Peyer's patch (tissue), 4 donors: ENCODE measurements at regions not wholly inside any gene's neighbourhood (a gene's known extent, or its start where the extent isn't known, plus 50 kb on each side); places are given as distances from the start of the nearest gene placed in this dataset.

Source experiments
- CTCF ChIP-seq, 6 experiments: fragments of 450-650 bp in 4 of 6; fragments of 200-600 bp in 2 of 6; sonication (generic) in 1 of 6; IDR thresholded peaks; one replicate each; pipeline ENCODE4 v1.5.1; 2017 to 2019; ENCODE audit warnings: antibody characterized with exemption in 6 of 6, mild to moderate bottlenecking in 3 of 6, moderate library complexity in 1 of 6
- POLR2A ChIP-seq, 2 donors: fragments of 450-650 bp; IDR thresholded peaks; one replicate each; pipeline ENCODE4 v1.5.1; 2017; ENCODE audit warnings: antibody characterized with exemption in 2 of 2, mild to moderate bottlenecking in 2 of 2, moderate library complexity in 2 of 2

GRCh38 chr4:140239311-140239710 is 85.3 kb upstream of the MAML3 start:
- TF ChIP-seq CTCF (IDR thresholded peaks at IDR 0.05) = no peak
- no peak for TF ChIP-seq POLR2A (IDR thresholded peaks at IDR 0.05)
